ENCODE measurements at regions not wholly inside any gene's neighbourhood (a gene's known extent, or its start where the extent isn't known, plus 50 kb on each side); places are given as distances from the start of the nearest gene placed in this dataset.

DNA sequence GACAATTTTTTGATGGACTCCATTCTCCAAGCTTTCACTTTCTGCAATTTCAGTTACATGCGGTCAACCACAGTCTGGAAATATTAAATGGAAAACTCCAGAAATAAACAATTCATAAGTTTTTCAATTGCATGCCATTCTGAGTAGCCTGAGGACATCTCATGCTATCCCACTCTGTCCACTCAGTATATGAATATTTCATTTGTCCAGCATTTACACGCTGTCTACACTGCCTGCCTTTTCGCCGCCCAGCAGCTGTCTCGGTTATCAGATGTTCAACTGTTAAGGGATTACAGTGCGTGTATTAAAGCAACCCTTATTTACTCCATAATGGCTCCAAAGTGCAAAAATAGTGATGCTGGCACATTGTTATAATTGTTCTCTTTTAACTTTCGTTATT, 116.3 kb downstream of the ADSS2 start:
- Histone ChIP-seq H3K9ac (ENCODE audit: low read depth, low read length) (no peak overlapping the region), H3K9me3 (ENCODE audit: control insufficient read depth, insufficient read depth, low read length) (no peaks in the 10 kb centered on the region), H3K36me3 (ENCODE audit: insufficient read depth, low read length) (no peaks in the 10 kb centered on the region), H3K4me1 (ENCODE audit: insufficient read depth, low read length) (peaks cover 7% of the 10 kb centered on the region)

DNA sequence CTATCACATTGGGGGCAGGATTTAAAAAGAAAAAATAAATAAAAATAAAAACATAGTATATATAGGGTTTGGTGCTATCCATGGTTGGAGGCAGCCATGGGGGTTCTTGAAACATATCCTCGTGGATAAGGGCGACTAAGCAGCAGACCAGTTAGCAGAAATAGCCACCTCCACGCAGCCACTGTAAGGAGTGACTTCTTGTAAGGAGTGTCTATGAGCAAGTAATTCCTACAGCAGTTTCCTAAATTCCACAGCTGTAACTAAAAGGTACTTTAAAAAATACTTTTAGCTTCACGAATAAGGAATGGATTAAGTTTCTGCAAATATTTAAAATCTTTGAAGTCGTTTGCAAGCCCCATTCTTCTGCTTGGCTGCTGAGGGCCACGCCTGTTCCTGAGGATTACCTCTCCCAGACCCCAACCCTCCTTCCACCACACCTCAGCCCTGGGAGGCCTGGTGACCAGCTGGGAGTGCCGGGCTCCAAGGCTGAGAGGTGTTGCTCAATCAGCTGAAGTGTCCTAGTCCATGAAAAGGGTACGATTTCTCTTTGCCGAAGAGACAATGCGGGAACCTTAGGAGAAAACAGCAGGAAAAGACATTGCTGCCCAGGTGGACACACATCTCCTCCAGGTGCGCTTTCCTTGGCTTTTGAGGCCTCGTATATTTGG, 115.3 kb downstream of the ADSS2 start:
- Histone ChIP-seq H3K9ac (ENCODE audit: low read depth, low read length) (no peak overlapping the region), H3K4me1 (ENCODE audit: insufficient read depth, low read length) (peaks cover 7% of the 10 kb centered on the region), H3K36me3 (ENCODE audit: insufficient read depth, low read length) (no peaks in the 10 kb centered on the region), H3K9me3 (ENCODE audit: control insufficient read depth, insufficient read depth, low read length) (no peaks in the 10 kb centered on the region)

DNA sequence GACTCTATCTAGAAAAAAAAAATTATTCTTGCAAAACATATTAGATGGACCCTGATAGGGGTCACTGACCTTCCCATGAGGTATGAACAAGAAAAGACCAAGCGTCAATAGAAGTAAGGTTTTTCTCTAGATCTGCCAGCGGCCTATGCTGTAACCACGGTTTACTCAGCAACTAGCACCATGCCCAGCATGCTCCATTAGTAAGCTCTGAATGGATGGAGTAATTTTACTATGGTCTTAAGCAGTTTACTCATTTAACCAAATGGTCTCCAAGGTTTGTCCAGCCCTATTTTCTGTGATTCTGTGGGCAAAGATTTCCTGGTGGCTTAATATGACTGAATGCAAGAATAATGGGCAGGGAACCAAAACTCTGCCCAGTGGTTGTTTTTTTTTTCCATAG, 113.9 kb downstream of the ADSS2 start:
- H3K36me3 ChIP-seq (ENCODE audit: insufficient read depth, low read length): no peaks in the 10 kb centered on the region
- no peaks in the 10 kb centered on the region for H3K9me3 ChIP-seq (ENCODE audit: control insufficient read depth, insufficient read depth, low read length)
- peaks cover 18% of the 10 kb centered on the region for H3K4me1 ChIP-seq (ENCODE audit: insufficient read depth, low read length)
- no peak overlapping the region for H3K9ac ChIP-seq (ENCODE audit: low read depth, low read length)

DNA sequence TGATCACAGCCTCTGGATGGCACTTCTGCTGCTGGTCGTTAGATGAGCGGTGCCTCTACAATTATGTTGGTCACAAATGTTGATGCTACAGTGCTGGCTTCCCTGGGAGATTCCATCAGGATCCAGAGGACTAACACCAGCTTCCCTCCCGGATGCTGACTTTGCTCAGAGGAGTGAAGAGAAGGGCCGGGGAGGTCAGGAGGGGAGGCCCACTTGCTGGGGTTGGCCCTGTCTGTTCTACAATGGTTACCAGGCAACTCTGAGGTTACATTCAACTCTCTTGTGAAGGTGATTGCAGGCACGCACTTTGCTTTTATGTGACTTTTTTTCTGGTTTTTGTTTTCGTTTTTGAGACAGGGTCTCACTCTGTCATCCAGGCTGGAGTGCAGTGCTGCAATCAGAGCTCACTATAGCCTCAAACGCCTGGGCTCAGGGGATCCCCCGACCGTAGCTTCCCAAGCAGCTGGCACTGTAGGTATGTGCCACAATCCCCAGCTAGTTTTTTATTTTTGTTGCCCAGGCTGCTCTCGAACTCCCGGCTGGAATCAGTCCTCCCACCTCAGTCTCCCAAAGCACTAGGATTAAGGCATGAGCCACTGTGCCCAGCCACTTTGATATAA, 112.5 kb downstream of the ADSS2 start:
- H3K36me3 ChIP-seq (ENCODE audit: insufficient read depth, low read length): no peaks in the 10 kb centered on the region; the same call in 1 of the 2 replicates
- H3K9ac ChIP-seq (ENCODE audit: low read depth, low read length): no peak overlapping the region
- peaks cover 21% of the 10 kb centered on the region for H3K4me1 ChIP-seq (ENCODE audit: insufficient read depth, low read length)
- H3K9me3 ChIP-seq (ENCODE audit: control insufficient read depth, insufficient read depth, low read length): no peaks in the 10 kb centered on the region

DNA sequence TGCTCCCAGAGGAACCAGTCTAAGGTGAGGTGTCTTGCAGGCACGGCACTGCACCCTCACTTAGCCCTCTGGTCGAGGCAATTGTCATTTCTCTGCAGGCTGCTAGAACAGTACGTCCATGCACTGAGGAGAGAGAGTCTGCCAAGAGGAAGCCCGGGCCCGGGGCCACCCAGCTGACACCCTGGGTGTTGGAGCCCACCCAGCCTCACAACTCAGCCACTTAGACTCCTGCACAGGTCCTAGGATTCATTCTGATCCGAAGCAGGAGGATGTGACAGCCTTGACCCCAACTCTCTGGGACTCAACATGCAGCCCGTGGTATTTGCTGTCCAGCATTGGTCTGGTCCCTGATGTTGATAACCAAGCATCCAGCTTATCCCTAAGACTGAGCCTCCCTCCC, 111.9 kb downstream of the ADSS2 start:
- no peak overlapping the region for H3K9ac ChIP-seq (ENCODE audit: low read depth, low read length)
- no peaks in the 10 kb centered on the region for H3K9me3 ChIP-seq (ENCODE audit: control insufficient read depth, insufficient read depth, low read length)
- peaks cover 21% of the 10 kb centered on the region for H3K4me1 ChIP-seq (ENCODE audit: insufficient read depth, low read length)
- no peaks in the 10 kb centered on the region; the same call in 1 of the 2 replicates for H3K36me3 ChIP-seq (ENCODE audit: insufficient read depth, low read length)

DNA sequence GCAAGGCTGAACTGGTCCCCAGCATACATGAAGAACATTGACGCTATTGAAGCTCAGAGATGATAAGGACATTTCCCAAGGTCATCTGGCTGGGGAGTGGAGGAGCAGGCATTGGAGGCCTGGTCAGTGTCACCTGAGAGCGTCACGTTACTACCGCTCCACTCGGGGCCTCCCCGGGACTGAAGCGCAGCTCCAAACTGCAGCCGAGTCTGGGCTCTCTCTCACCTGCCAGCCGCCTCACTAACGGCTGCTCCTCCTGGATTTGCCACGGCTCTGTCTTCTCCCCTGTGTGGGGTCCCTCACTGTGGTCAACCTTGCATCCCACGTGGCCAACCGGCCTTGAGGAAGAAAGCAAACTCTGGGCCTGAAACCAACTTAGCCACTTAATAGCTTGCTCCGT, 111.3 kb downstream of the ADSS2 start:
- Histone ChIP-seq H3K9me3 (ENCODE audit: control insufficient read depth, insufficient read depth, low read length) (no peaks in the 10 kb centered on the region), H3K36me3 (ENCODE audit: insufficient read depth, low read length) (no peaks in the 10 kb centered on the region; the same call in 1 of the 2 replicates), H3K9ac (ENCODE audit: low read depth, low read length) (no peak overlapping the region), H3K4me1 (ENCODE audit: insufficient read depth, low read length) (peaks cover 21% of the 10 kb centered on the region)

DNA sequence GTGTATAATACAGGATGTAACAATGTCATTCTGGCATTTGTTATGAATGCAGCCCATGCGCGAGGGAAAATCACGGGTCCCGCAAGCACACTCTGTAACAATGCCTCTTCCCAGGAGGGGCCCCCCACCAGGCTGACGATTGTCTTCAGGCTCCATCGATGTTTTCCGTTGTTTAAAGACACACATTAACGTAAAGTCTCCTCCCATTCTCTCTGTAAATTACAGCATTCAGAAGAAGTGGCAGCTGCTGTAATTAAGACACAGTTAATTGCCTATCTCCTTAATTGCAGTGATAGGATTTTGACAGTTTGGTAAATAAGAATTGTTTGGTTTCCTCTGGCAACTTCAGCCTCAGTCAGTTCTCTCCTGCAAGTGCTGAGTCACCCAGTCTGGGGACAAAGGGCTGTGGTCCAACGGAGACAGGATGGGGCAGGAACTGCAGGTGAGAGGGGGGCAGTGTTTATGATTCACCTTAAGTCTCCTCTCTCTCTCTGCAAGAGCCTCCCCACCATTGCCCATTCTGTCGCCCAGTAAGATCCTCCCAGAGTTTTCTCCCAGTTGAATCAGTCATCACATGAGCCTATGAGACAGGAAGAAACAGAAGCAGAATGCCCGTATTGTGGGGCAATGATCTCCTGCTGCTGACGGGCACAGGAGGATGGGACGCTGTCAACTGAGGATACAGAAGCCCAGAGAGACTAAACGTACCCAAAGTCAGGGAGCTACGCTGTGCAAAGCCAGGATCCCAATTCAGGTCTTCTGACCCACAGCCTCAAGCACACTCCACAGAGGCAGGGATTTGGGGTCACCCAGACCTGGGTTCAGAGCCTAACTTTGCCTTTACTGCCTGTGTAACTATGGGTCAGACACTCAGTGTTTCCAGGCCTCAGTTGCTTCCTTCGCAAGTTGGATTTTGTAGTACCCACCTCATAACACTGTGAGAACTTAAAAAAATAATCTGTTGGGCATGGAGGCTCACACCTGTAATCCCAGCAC, 110.0 kb downstream of the ADSS2 start:
- Histone ChIP-seq H3K9me3 (ENCODE audit: control insufficient read depth, insufficient read depth, low read length) (no peaks in the 10 kb centered on the region), H3K36me3 (ENCODE audit: insufficient read depth, low read length) (no peaks in the 10 kb centered on the region; the same call in 1 of the 2 replicates), H3K4me1 (ENCODE audit: insufficient read depth, low read length) (peaks cover 16% of the 10 kb centered on the region), H3K9ac (ENCODE audit: low read depth, low read length) (no peak overlapping the region)

DNA sequence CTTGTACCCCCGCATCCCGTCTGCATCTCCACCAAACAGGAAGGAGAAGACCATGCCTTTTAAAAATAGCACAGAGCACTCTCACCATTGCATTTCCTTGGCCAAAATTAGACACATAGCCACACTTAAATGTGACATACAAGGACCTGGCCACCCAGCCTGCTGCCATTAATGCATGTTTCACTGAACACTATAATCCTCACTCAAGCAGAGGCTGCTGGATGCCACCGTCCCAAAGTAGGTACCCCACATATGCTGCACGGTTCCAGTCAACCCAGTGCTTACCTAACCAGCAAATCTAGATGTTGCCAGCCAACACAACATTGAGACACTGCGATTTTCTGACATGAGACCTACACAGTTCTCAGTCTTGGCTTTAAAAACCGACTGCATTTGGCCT, 107.7 kb downstream of the ADSS2 start:
- H3K4me1 ChIP-seq (ENCODE audit: insufficient read depth, low read length): peaks cover 14% of the 10 kb centered on the region
- H3K9me3 ChIP-seq (ENCODE audit: control insufficient read depth, insufficient read depth, low read length): no peaks in the 10 kb centered on the region
- no peaks in the 10 kb centered on the region; the same call in 1 of the 2 replicates for H3K36me3 ChIP-seq (ENCODE audit: insufficient read depth, low read length)
- no peak overlapping the region for H3K9ac ChIP-seq (ENCODE audit: low read depth, low read length)

DNA sequence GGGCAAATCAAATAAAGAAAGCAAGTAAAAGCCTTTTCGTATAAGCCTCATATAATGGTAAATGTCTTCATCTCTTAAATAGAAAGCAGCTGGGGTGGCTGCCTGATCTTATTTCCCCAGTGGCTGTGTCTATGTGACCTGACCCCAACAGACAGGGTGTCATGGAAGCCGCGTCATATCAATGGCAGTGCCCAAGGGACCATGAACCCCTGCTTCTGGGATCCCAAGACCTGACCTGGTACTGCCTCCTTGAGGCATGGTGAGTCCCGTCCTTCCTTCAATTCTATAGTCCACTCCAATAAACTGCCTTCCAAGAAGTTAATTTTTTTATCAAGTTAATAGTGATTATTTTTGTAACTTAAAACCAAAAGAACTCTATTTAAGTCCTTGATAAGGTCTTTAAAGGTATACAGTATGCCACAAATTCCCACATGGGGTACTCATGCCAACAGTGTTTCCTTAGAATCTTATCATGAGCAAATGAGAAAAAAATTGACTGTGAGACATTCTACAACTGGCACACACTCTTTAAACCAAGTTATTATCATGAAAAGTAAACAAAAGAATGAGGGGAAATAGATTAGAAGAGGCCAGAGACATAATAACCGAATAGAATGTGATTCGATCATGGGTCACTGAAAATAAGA, 104.6 kb downstream of the ADSS2 start:
- H3K4me1 ChIP-seq (ENCODE audit: insufficient read depth, low read length): peaks cover 29% of the 10 kb centered on the region

DNA sequence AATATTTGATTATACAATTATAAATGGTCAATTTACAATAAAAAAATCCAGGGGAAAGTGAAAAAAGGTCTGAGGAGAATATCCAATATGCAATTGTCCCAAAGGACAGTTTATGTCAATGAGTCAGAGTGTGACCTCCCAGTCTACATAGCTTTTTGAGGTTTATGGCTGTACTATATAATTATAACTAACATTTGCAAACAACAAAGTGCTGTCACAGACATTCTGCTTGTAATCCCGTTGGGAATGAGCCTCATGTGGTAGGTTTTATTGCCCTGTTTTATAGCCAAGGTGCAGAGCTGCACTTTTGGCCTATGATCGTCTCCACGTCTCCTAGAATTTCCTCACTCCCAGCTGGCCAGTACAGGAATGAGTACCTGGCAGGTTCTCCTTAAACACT, 103.8 kb downstream of the ADSS2 start:
- Histone ChIP-seq H3K36me3 (ENCODE audit: insufficient read depth, low read length) (no peaks in the 10 kb centered on the region; the same call in 1 of the 2 replicates), H3K4me1 (ENCODE audit: insufficient read depth, low read length) (peaks cover 29% of the 10 kb centered on the region), H3K9ac (ENCODE audit: low read depth, low read length) (no peak overlapping the region), H3K9me3 (ENCODE audit: control insufficient read depth, insufficient read depth, low read length) (no peaks in the 10 kb centered on the region)

More for the DNA sequence above, 104.6 kb downstream of the ADSS2 start:
- Histone ChIP-seq H3K9ac (ENCODE audit: low read depth, low read length) (no peak overlapping the region), H3K36me3 (ENCODE audit: insufficient read depth, low read length) (no peaks in the 10 kb centered on the region; the same call in 1 of the 2 replicates), H3K9me3 (ENCODE audit: control insufficient read depth, insufficient read depth, low read length) (no peaks in the 10 kb centered on the region)

DNA sequence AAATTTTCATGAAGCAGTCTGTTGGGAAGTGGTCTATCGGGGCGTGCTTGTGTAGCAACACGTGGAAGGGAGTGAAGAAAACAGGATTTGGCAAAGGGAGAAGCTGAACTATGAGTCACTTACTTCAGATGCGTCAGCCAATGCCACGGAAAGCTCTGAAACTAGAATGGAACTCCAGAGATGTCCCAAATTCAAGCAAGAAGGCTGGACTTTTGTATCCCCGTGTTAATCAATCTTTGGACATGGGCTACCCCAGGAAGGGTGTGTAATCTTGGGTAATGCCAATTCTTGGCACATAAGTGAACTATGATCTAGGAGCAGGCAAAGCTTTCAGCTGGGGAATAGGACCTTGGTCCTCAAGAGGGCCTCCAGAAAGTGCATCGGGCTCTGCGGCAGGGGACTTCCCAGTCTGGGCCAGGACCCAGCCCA, 102.6 kb downstream of the ADSS2 start:
- Histone ChIP-seq H3K9ac (ENCODE audit: low read depth, low read length) (no peak overlapping the region), H3K4me1 (ENCODE audit: insufficient read depth, low read length) (peaks cover 33% of the 10 kb centered on the region), H3K36me3 (ENCODE audit: insufficient read depth, low read length) (no peaks in the 10 kb centered on the region; the same call in 1 of the 2 replicates), H3K9me3 (ENCODE audit: control insufficient read depth, insufficient read depth, low read length) (no peaks in the 10 kb centered on the region)

DNA sequence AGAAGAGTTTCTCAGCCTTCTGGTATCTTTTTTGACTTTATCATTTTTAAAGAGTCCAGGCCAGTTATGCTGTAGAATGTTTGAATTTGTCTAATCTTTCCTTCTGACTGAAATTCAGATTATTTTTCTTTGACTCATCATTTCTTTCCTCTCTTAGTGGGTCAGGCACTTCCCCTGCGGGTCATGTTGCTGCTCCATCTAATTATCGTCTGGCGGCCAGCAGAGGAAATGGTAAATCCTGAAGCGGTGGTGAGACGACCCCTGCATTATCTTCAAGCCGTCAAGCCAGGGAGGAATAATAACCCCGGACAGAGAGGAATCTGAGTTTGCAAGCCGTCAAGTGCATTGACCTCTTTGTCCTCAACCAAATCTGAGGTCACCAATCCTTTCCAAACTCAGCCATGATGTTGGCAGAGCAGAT, 102.1 kb downstream of the ADSS2 start:
- Histone ChIP-seq H3K36me3 (ENCODE audit: insufficient read depth, low read length) (no peaks in the 10 kb centered on the region; the same call in 1 of the 2 replicates), H3K9ac (ENCODE audit: low read depth, low read length) (no peak overlapping the region), H3K4me1 (ENCODE audit: insufficient read depth, low read length) (peaks cover 38% of the 10 kb centered on the region), H3K9me3 (ENCODE audit: control insufficient read depth, insufficient read depth, low read length) (no peaks in the 10 kb centered on the region)

DNA sequence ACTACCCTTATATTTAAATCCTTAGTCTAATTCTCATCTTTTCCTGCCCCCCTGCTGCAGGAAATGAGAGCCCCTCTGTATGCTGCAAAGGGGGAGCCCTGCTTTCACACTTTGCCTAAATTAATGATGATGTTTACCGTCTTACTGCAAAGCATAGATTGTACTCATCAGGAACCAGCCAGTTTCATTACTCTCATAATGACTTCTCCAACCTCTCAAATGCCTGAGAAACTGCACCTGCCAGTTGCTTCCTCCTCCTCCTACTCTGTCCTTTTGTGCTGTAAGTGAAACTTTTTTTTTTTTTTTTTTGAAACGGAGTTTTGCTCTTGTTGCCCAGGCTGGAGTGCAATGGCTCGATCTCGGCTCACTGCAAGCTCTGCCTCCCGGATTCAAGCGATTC, 101.7 kb downstream of the ADSS2 start:
- Histone ChIP-seq H3K4me1 (ENCODE audit: insufficient read depth, low read length) (peaks cover 42% of the 10 kb centered on the region), H3K36me3 (ENCODE audit: insufficient read depth, low read length) (no peaks in the 10 kb centered on the region; the same call in 1 of the 2 replicates), H3K9ac (ENCODE audit: low read depth, low read length) (no peak overlapping the region), H3K9me3 (ENCODE audit: control insufficient read depth, insufficient read depth, low read length) (no peaks in the 10 kb centered on the region)
